Upper lobe of right lung (tissue), 1 donor: ENCODE measurements at regions not wholly inside any gene's neighbourhood (a gene's known extent, or its start where the extent isn't known, plus 50 kb on each side); places are given as distances from the start of the nearest gene placed in this dataset.

Experiments
- ATAC-seq: fragments of 200-7000 bp; cut with Tn5 transposase; one replicate; pipeline ENCODE4 v1.9.1; 2020; ENCODE audit warnings: mild to moderate bottlenecking, moderate library complexity
- DNase-seq: peaks from one replicate; pipeline ENCODE4 v3.0.0-alpha.2; 2020
- H3K27ac ChIP-seq: fragments of 200-600 bp; one replicate; pipeline ENCODE4 v1.8.0; 2022
- H3K27me3 ChIP-seq: fragments of 200-600 bp; one replicate; pipeline ENCODE4 v1.8.0; 2022; ENCODE audit warnings: mild to moderate bottlenecking
- H3K36me3 ChIP-seq: fragments of 200-600 bp; one replicate; pipeline ENCODE4 v1.8.0; 2022
- H3K4me1 ChIP-seq: fragments of 200-600 bp; one replicate; pipeline ENCODE4 v1.8.0; 2022
- H3K4me3 ChIP-seq: fragments of 200-600 bp; one replicate; pipeline ENCODE4 v1.8.0; 2022; ENCODE audit warnings: mild to moderate bottlenecking
- H3K9me3 ChIP-seq: fragments of 200-600 bp; one replicate; pipeline ENCODE4 v1.8.0; 2022
- CTCF ChIP-seq: fragments of 200-600 bp; IDR thresholded peaks from one replicate; pipeline ENCODE4 v1.8.0; 2022; ENCODE audit warnings: antibody characterized with exemption
- intact Hi-C: fragments of 100-400 bp; cut with DNase I; formaldehyde crosslinking; loops from one replicate; pipeline ENCODE4 v1.11.0; 2022
- donor health status: DM: no; HTN: yes; CAD: no; lungs with severe emphysema.

GRCh38 chr1:208919371-208919770 lies 664.1 kb upstream of the CAMK1G start:
- TF ChIP-seq CTCF, result no peak
- Histone ChIP-seq H3K27ac (no peak overlapping the region), H3K4me3 (no peak overlapping the region), H3K9me3 (no peaks in the 10 kb centered on the region), H3K36me3 (no peaks in the 10 kb centered on the region), H3K4me1 (no peaks in the 10 kb centered on the region), H3K27me3 (no peaks in the 10 kb centered on the region)
- no peak for DNase-seq
- no peak for ATAC-seq
- intact Hi-C loops, result no loop called here

- no peaks in the 10 kb centered on the region for H3K4me1 ChIP-seq
- no peak for ATAC-seq
- no peaks in the 10 kb centered on the region for H3K9me3 ChIP-seq
- H3K27ac ChIP-seq, result no peak overlapping the region
- H3K36me3 ChIP-seq, result no peaks in the 10 kb centered on the region
- H3K27me3 ChIP-seq, result no peaks in the 10 kb centered on the region
- no peak for TF ChIP-seq CTCF
- intact Hi-C loops, result no loop called here
- DNase-seq, result no peak
- H3K4me3 ChIP-seq, result no peak overlapping the region
Observed at GRCh38 chr1:208921259-208921658, 662.3 kb upstream of the CAMK1G start.

GRCh38 chr1:208923456-208923855 lies 660.1 kb upstream of the CAMK1G start:
- Histone ChIP-seq H3K4me3 (no peak overlapping the region), H3K4me1 (no peaks in the 10 kb centered on the region), H3K27me3 (no peaks in the 10 kb centered on the region), H3K36me3 (no peaks in the 10 kb centered on the region), H3K9me3 (no peaks in the 10 kb centered on the region), H3K27ac (no peak overlapping the region)
- intact Hi-C loops, result no loop called here
- TF ChIP-seq CTCF, result no peak
- no peak for DNase-seq
- no peak for ATAC-seq

GRCh38 chr1:208923946-208924720 lies 659.4 kb upstream of the CAMK1G start:
- no peak for DNase-seq
- no peak for TF ChIP-seq CTCF
- Histone ChIP-seq H3K27ac (no peak overlapping the region), H3K36me3 (no peaks in the 10 kb centered on the region), H3K27me3 (no peaks in the 10 kb centered on the region), H3K4me3 (no peak overlapping the region), H3K9me3 (no peaks in the 10 kb centered on the region), H3K4me1 (no peaks in the 10 kb centered on the region)
- no peak for ATAC-seq
- intact Hi-C loops, result no loop called here

GRCh38 chr1:208924928-208925327 lies 658.6 kb upstream of the CAMK1G start:
- no peak for ATAC-seq
- Histone ChIP-seq H3K27ac (no peak overlapping the region), H3K27me3 (no peaks in the 10 kb centered on the region), H3K4me1 (no peaks in the 10 kb centered on the region), H3K9me3 (no peaks in the 10 kb centered on the region), H3K36me3 (no peaks in the 10 kb centered on the region), H3K4me3 (no peak overlapping the region)
- TF ChIP-seq CTCF, result no peak
- DNase-seq, result no peak
- intact Hi-C loops, result no loop called here
